H1 (cell line): ENCODE measurements at regions not wholly inside any gene's neighbourhood (a gene's known extent, or its start where the extent isn't known, plus 50 kb on each side); places are given as distances from the start of the nearest gene placed in this dataset.

Source experiments
- CTCF ChIA-PET: fragments of 300-600 bp; sonication (Branson Sonifier 250); formaldehyde crosslinking; loops from one replicate; lab custom pipeline; 2021; ENCODE audit not compliant: partially characterized antibody; lab: Charles Lee
- POLR2A ChIA-PET: fragments of 300-600 bp; sonication (Branson Sonifier 250); formaldehyde crosslinking; loops from one replicate; lab custom pipeline; 2021; ENCODE audit warnings: inconsistent platforms; ENCODE audit not compliant: partially characterized antibody; lab: Charles Lee
- DNase-seq, 2 experiments: peaks; one replicate each; pipeline versions ENCODE4 v3.0.0 to v3.0.0-alpha.2; 2010 to 2022; ENCODE audit warnings: low spot score in 2 of 2, low read depth in 1 of 2, mixed read lengths in 1 of 2
- FAIRE-seq: peaks from 2 replicates; lab custom pipeline; 2011; peaks lifted over from hg19 to GRCh38; lab: Jason Lieb, UNC
- H2AFZ ChIP-seq: 2 replicates; pipeline ENCODE4 v1.8.1; 2012; ENCODE audit warnings: low read length, inconsistent platforms
- H2AK5ac ChIP-seq: 2 replicates; pipeline ENCODE4 v1.6.1; 2013; ENCODE audit warnings: low read depth, low read length
- H2BK120ac ChIP-seq: replicated peaks from 2 replicates; pipeline ENCODE3; 2013; ENCODE audit warnings: low read depth, low read length, inconsistent platforms
- H2BK12ac ChIP-seq: 2 replicates; pipeline ENCODE4 v1.6.1; 2013; ENCODE audit warnings: low read depth, low read length
- H2BK15ac ChIP-seq: 2 replicates; pipeline ENCODE4 v1.6.1; 2013; ENCODE audit warnings: low read length
- H2BK20ac ChIP-seq: 2 replicates; pipeline ENCODE4 v1.6.1; 2013; ENCODE audit warnings: low read length
- H2BK5ac ChIP-seq: 2 replicates; pipeline ENCODE4 v1.6.1; 2013; ENCODE audit warnings: low read depth, low read length
- H3K14ac ChIP-seq: 2 replicates; pipeline ENCODE4 v1.6.1; 2013; ENCODE audit warnings: inconsistent platforms; ENCODE audit not compliant: insufficient read length
- H3K18ac ChIP-seq: 2 replicates; pipeline ENCODE4 v1.6.1; 2013; ENCODE audit warnings: low read length; ENCODE audit errors: extremely low read depth
- H3K23ac ChIP-seq: 2 replicates; pipeline ENCODE4 v1.6.1; 2013; ENCODE audit warnings: inconsistent platforms; ENCODE audit not compliant: insufficient read length
- H3K23me2 ChIP-seq: 2 replicates; pipeline ENCODE4 v1.6.1; 2013; ENCODE audit warnings: low read depth, low read length
- H3K27ac ChIP-seq: 2 replicates; pipeline ENCODE4 v1.6.1; 2011; ENCODE audit warnings: low read depth, low read length, inconsistent platforms
- H3K27me3 ChIP-seq, 4 experiments: replicated peaks in 1 of 4; 1 replicate in 1 of 4; 2 replicates in 3 of 4; pipeline versions ENCODE4 v1.6.1 to v1.8.1; 2011 to 2013; ENCODE audit warnings: low read length in 3 of 4, mild to moderate bottlenecking in 3 of 4, inconsistent platforms in 2 of 4, mixed read lengths in 2 of 4, moderate library complexity in 1 of 4; ENCODE audit not compliant: control insufficient read depth in 3 of 4, insufficient read depth in 3 of 4; ENCODE audit errors: extremely low read depth in 1 of 4
- H3K36me3 ChIP-seq, 4 experiments: 2 replicates each; pipeline versions ENCODE4 v1.6.1 to v1.8.1; 2011 to 2013; ENCODE audit warnings: mild to moderate bottlenecking in 4 of 4, low read length in 3 of 4, moderate library complexity in 2 of 4, control low read depth in 1 of 4, inconsistent platforms in 1 of 4; ENCODE audit not compliant: insufficient read depth in 4 of 4, control insufficient read depth in 2 of 4
- H3K4ac ChIP-seq: replicated peaks from 2 replicates; pipeline ENCODE3; 2013; ENCODE audit warnings: low read length, low read depth, mixed read lengths, inconsistent platforms; ENCODE audit not compliant: insufficient read length
- H3K4me1 ChIP-seq, 4 experiments: replicated peaks in 1 of 4; 1 replicate in 1 of 4; 2 replicates in 3 of 4; pipeline versions ENCODE4 v1.6.1 to v1.8.1; 2011 to 2013; ENCODE audit warnings: low read length in 3 of 4, inconsistent platforms in 2 of 4, mixed read lengths in 1 of 4; ENCODE audit not compliant: insufficient read depth in 4 of 4, control insufficient read depth in 3 of 4
- H3K4me2 ChIP-seq, 2 experiments: 2 replicates each; pipeline versions ENCODE4 v1.6.1 to v1.8.1; 2011 to 2013; ENCODE audit warnings: low read depth in 2 of 2, low read length in 2 of 2, control low read depth in 1 of 2, inconsistent platforms in 1 of 2, mild to moderate bottlenecking in 1 of 2; ENCODE audit not compliant: insufficient read depth in 1 of 2
- H3K4me3 ChIP-seq, 4 experiments: fragments of 200-600, 300-600 bp in 1 of 4; sonication (generic), shearing (Covaris generic), sonication (Bioruptor Twin) in 1 of 4; 2 replicates each; pipeline versions ENCODE4 v1.5.1 to v1.8.1; 2011 to 2016; ENCODE audit warnings: low read length in 4 of 4, low read depth in 3 of 4, control low read depth in 2 of 4, inconsistent platforms in 2 of 4, mild to moderate bottlenecking in 2 of 4, mixed read lengths in 1 of 4, moderate library complexity in 1 of 4; ENCODE audit not compliant: insufficient read depth in 2 of 4; ENCODE audit errors: extremely low read depth in 1 of 4
- H3K56ac ChIP-seq: replicated peaks from 2 replicates; pipeline ENCODE3; 2013; ENCODE audit warnings: low read depth, mild to moderate bottlenecking, mixed read lengths, low read length, inconsistent platforms; ENCODE audit not compliant: insufficient read length
- H3K79me1 ChIP-seq: 2 replicates; pipeline ENCODE4 v1.6.1; 2013; ENCODE audit warnings: low read depth, low read length, control low read depth
- H3K79me2 ChIP-seq, 2 experiments: 2 replicates each; pipeline versions ENCODE4 v1.6.1 to v1.8.1; 2012 to 2013; ENCODE audit warnings: low read length in 2 of 2, mild to moderate bottlenecking in 2 of 2, inconsistent platforms in 1 of 2; ENCODE audit not compliant: insufficient read depth in 2 of 2, control insufficient read depth in 1 of 2
- H3K9ac ChIP-seq, 4 experiments: replicated peaks in 1 of 4; 1 replicate in 1 of 4; 2 replicates in 3 of 4; pipeline versions ENCODE4 v1.6.1 to v1.8.1; 2011 to 2013; ENCODE audit warnings: low read depth in 3 of 4, low read length in 3 of 4, control low read depth in 2 of 4, mild to moderate bottlenecking in 2 of 4, moderate library complexity in 2 of 4, inconsistent platforms in 1 of 4; ENCODE audit errors: extremely low read depth in 1 of 4
- H3K9me3 ChIP-seq, 2 experiments: 2 replicates each; pipeline versions ENCODE4 v1.6.1 to v1.8.1; 2012 to 2013; ENCODE audit warnings: mild to moderate bottlenecking in 2 of 2, moderate library complexity in 2 of 2, control low read depth in 1 of 2, inconsistent platforms in 1 of 2, low read depth in 1 of 2, low read length in 1 of 2, mixed read lengths in 1 of 2; ENCODE audit not compliant: insufficient read depth in 2 of 2
- H4K20me1 ChIP-seq, 2 experiments: replicated peaks in 1 of 2; 2 replicates each; pipeline versions ENCODE3 to v1.8.1; 2011 to 2013; ENCODE audit warnings: inconsistent platforms in 2 of 2, low read length in 2 of 2, mild to moderate bottlenecking in 1 of 2; ENCODE audit not compliant: insufficient read depth in 2 of 2, control insufficient read depth in 1 of 2
- H4K5ac ChIP-seq: 2 replicates; pipeline ENCODE4 v1.6.1; 2013; ENCODE audit warnings: low read length, low read depth, mixed read lengths, inconsistent platforms; ENCODE audit not compliant: insufficient read length
- H4K8ac ChIP-seq: 2 replicates; pipeline ENCODE4 v1.8.0; 2013; ENCODE audit warnings: mild to moderate bottlenecking, moderate library complexity, low read length, inconsistent platforms; ENCODE audit not compliant: insufficient read depth; ENCODE audit errors: extremely low read depth
- H4K91ac ChIP-seq: replicated peaks from 2 replicates; pipeline ENCODE3; 2013; ENCODE audit warnings: low read length, mixed read lengths, inconsistent platforms; ENCODE audit not compliant: insufficient read length
- BRCA1 ChIP-seq: IDR thresholded peaks from 2 replicates; pipeline ENCODE4 v1.6.1; 2012; ENCODE audit warnings: low read depth, low read length, improper control_type of control experiment
- CBX5 ChIP-seq: fragments of 300-800, 300-1000 bp; sonication (generic); IDR thresholded peaks from 2 replicates; pipeline ENCODE4 v1.7.1; 2016; ENCODE audit warnings: antibody characterized with exemption, low read length, low read depth
- CEBPB ChIP-seq: IDR thresholded peaks from 2 replicates; pipeline ENCODE4 v1.6.1; 2012; ENCODE audit warnings: low read depth, low read length
- CHD2 ChIP-seq: IDR thresholded peaks from 2 replicates; pipeline ENCODE4 v1.6.1; 2012; ENCODE audit warnings: low read length, improper control_type of control experiment
- EP300 ChIP-seq, 2 experiments: IDR thresholded peaks; 1 replicate in 1 of 2; 2 replicates in 1 of 2; pipeline ENCODE4 v1.6.1; 2011 to 2012; ENCODE audit warnings: low read depth in 2 of 2, low read length in 2 of 2, mild to moderate bottlenecking in 2 of 2, borderline replicate concordance in 1 of 2, inconsistent platforms in 1 of 2, moderate library complexity in 1 of 2
- EZH2 ChIP-seq: fragments of 200-600 bp; sonication (generic); IDR thresholded peaks from 2 replicates; pipeline ENCODE4 v1.7.1; 2012; ENCODE audit warnings: low read depth, mild to moderate bottlenecking, moderate library complexity, low read length, inconsistent platforms; ENCODE audit not compliant: severe bottlenecking
- POLR2AphosphoS5 ChIP-seq: IDR thresholded peaks from 2 replicates; pipeline ENCODE4 v1.6.1; 2011; ENCODE audit warnings: low read depth, low read length
- SAP30 ChIP-seq: fragments of 300-600 bp; sonication (generic); IDR thresholded peaks from 2 replicates; pipeline ENCODE4 v1.7.1; 2012; ENCODE audit warnings: low read length, moderate library complexity, mild to moderate bottlenecking, inconsistent platforms; ENCODE audit not compliant: insufficient read depth, insufficient replicate concordance
- SP1 ChIP-seq: IDR thresholded peaks from 2 replicates; pipeline ENCODE4 v1.6.1; 2011; ENCODE audit warnings: low read depth, low read length
- SP4 ChIP-seq: IDR thresholded peaks from 2 replicates; pipeline ENCODE4 v1.6.1; 2012; ENCODE audit warnings: low read length, inconsistent platforms
- WGBS, 2 experiments: shearing (Covaris generic) in 1 of 2; methylation state at CpG; one replicate each; pipeline versions ENCODE4 v1.1.6 to v1.1.7; 2013 to 2015; ENCODE audit warnings: low lambda C conversion rate in 2 of 2, mixed read lengths in 2 of 2, inconsistent platforms in 1 of 2, low coverage in 1 of 2, missing lambda C conversion rate in 1 of 2; ENCODE audit not compliant: insufficient replicate concordance in 2 of 2, insufficient coverage in 1 of 2, insufficient read length in 1 of 2; ENCODE audit errors: extremely low coverage in 1 of 2, missing lambda C conversion rate in 1 of 2; 5-methylcytosine and 5-hydroxymethylcytosine counted together

GRCh38 chr3:43198301-43198700, 88.0 kb upstream of the SNRK start:
- no peaks in the 10 kb centered on the region for H3K9me3 ChIP-seq
- no peak overlapping the region for H2BK20ac ChIP-seq
- no peak overlapping the region for H4K8ac ChIP-seq
- no peaks in the 10 kb centered on the region for H3K36me3 ChIP-seq
- H3K4me2 ChIP-seq = no peak overlapping the region
- H3K79me1 ChIP-seq = no peaks in the 10 kb centered on the region
- H3K9ac ChIP-seq = no peak overlapping the region
- no peak overlapping the region for H2BK5ac ChIP-seq
- H4K20me1 ChIP-seq = no peaks in the 10 kb centered on the region
- no peak overlapping the region for H4K91ac ChIP-seq
- no peak overlapping the region for H3K23ac ChIP-seq
- no peak overlapping the region for H4K5ac ChIP-seq
- H3K4me1 ChIP-seq = no peaks in the 10 kb centered on the region
- POLR2A ChIA-PET = no interaction called here
- FAIRE-seq = no peak
- H2AFZ ChIP-seq = no peak overlapping the region
- H2BK12ac ChIP-seq = no peak overlapping the region
- H3K56ac ChIP-seq = no peak overlapping the region
- WGBS, 2 experiments = 91% methylated on average over 3 of the region's 3 CpGs; no CpG with 5 or more reads in 1 of the 2 experiments
- TF ChIP-seq EP300 (IDR thresholded peaks at IDR 0.05; ENCODE audit: borderline replicate concordance in 1 of 2, low read depth in 2 of 2, low read length in 2 of 2) = no peak
- TF ChIP-seq SP1 = no peak
- no peak for TF ChIP-seq CHD2
- no peak for TF ChIP-seq POLR2AphosphoS5
- no peak for TF ChIP-seq BRCA1
- TF ChIP-seq CBX5 = no peak
- no peak for TF ChIP-seq EZH2
- no peak for TF ChIP-seq SAP30
- TF ChIP-seq SP4 = no peak
- TF ChIP-seq CEBPB = no peak
- TF ChIP-seq, all 59 proteins: peak for 0
- Histone ChIP-seq H3K18ac (no peak overlapping the region), H3K4ac (no peak overlapping the region), H3K4me3 (no peak overlapping the region), H3K27me3 (no peaks in the 10 kb centered on the region), H3K27ac (no peak overlapping the region), H3K79me2 (no peaks in the 10 kb centered on the region), H2BK120ac (no peak overlapping the region), H2BK15ac (no peak overlapping the region), H3K14ac (no peak overlapping the region), H2AK5ac (no peak overlapping the region), H3K23me2 (no peaks in the 10 kb centered on the region; the same call in 1 of the 2 replicates)
- no peak for DNase-seq
- CTCF ChIA-PET = no interaction called here
